Hepatocyte (in vitro differentiated cells): ENCODE measurements at regions not wholly inside any gene's neighbourhood (a gene's known extent, or its start where the extent isn't known, plus 50 kb on each side); places are given as distances from the start of the nearest gene placed in this dataset.

ENCODE experiments used
- DNase-seq: peaks from one replicate; pipeline ENCODE4 v3.0.0-alpha.2; 2016; ENCODE audit warnings: low spot score
- H2AFZ ChIP-seq: fragments of 200-600 bp; sonication (generic); 2 replicates; pipeline ENCODE4 v1.6.0; 2016; ENCODE audit warnings: antibody characterized with exemption, mild to moderate bottlenecking
- H3K27ac ChIP-seq: fragments of 200-600 bp; sonication (generic); 2 replicates; pipeline ENCODE4 v1.5.1; 2016; ENCODE audit warnings: mild to moderate bottlenecking
- H3K27me3 ChIP-seq: fragments of 200-600 bp; sonication (generic); 2 replicates; pipeline ENCODE4 v1.6.1; 2016
- H3K36me3 ChIP-seq: fragments of 200-600 bp; sonication (generic); replicated peaks from 2 replicates; pipeline ENCODE4 v1.5.1; 2016; ENCODE audit warnings: low read depth; ENCODE audit not compliant: insufficient read depth
- H3K4me1 ChIP-seq: fragments of 200-600 bp; sonication (generic); 2 replicates; pipeline ENCODE4 v1.5.1; 2016; ENCODE audit warnings: mild to moderate bottlenecking, moderate library complexity; ENCODE audit not compliant: insufficient read depth
- H3K4me2 ChIP-seq: fragments of 200-600 bp; sonication (generic); 2 replicates; pipeline ENCODE4 v1.6.0; 2016
- H3K4me3 ChIP-seq: fragments of 200-600 bp; sonication (generic); 2 replicates; pipeline ENCODE4 v1.5.1; 2016; ENCODE audit warnings: mild to moderate bottlenecking
- H3K79me2 ChIP-seq: fragments of 200-600 bp; sonication (generic); 2 replicates; pipeline ENCODE4 v1.6.0; 2017; ENCODE audit warnings: mild to moderate bottlenecking
- H3K9me2 ChIP-seq: fragments of 200-600 bp; sonication (generic); replicated peaks from 2 replicates; pipeline ENCODE4 v1.6.0; 2017; ENCODE audit warnings: mild to moderate bottlenecking; ENCODE audit not compliant: insufficient read depth
- H3K9me3 ChIP-seq: fragments of 200-600 bp; sonication (generic); 2 replicates; pipeline ENCODE4 v1.5.1; 2016; ENCODE audit warnings: low read depth, mild to moderate bottlenecking
- H4K20me1 ChIP-seq: fragments of 200-600 bp; sonication (generic); 2 replicates; pipeline ENCODE4 v1.6.0; 2016; ENCODE audit warnings: mild to moderate bottlenecking; ENCODE audit not compliant: insufficient read depth, poor library complexity, severe bottlenecking
- CTCF ChIP-seq: fragments of 200-600 bp; sonication (generic); IDR thresholded peaks from 2 replicates; pipeline ENCODE4 v1.5.1; 2016; ENCODE audit warnings: antibody characterized with exemption, mild to moderate bottlenecking; ENCODE audit not compliant: poor library complexity
- EZH2 ChIP-seq: fragments of 200-600 bp; sonication (generic); IDR thresholded peaks from 2 replicates; pipeline ENCODE4 v1.6.1; 2016; ENCODE audit warnings: antibody characterized with exemption, mild to moderate bottlenecking, borderline replicate concordance
- EZH2phosphoT487 ChIP-seq: fragments of 200-600 bp; sonication (generic); IDR thresholded peaks from one replicate; pipeline ENCODE4 v1.6.1; 2018; ENCODE audit warnings: antibody characterized with exemption, mild to moderate bottlenecking, low read depth, moderate library complexity; ENCODE audit not compliant: unreplicated experiment, severe bottlenecking
- WGBS: methylation state at CpG from one replicate; pipeline ENCODE4 v1.1.6; 2016; ENCODE audit warnings: low lambda C conversion rate; ENCODE audit errors: missing lambda C conversion rate; 5-methylcytosine and 5-hydroxymethylcytosine counted together

GRCh38 chr9:96152550-96152949 is 149.4 kb downstream of the HSD17B3 start:
- H3K27me3 ChIP-seq, result no peaks in the 10 kb centered on the region
- no peak for DNase-seq
- H3K27ac ChIP-seq, result no peak overlapping the region
- H3K4me1 ChIP-seq, result peaks cover 18% of the 10 kb centered on the region
- H3K36me3 ChIP-seq, result no peaks in the 10 kb centered on the region
- no peaks in the 10 kb centered on the region for H3K9me2 ChIP-seq
- WGBS, result 88% methylated on average over 2 of the region's 2 CpGs
- no peaks in the 10 kb centered on the region for H3K79me2 ChIP-seq
- H2AFZ ChIP-seq, result no peak overlapping the region
- H4K20me1 ChIP-seq, result no peaks in the 10 kb centered on the region
- no peak for TF ChIP-seq EZH2phosphoT487
- TF ChIP-seq EZH2, result no peak
- TF ChIP-seq CTCF, result no peak
- no peak overlapping the region for H3K4me2 ChIP-seq
- no peak overlapping the region for H3K4me3 ChIP-seq
- no peaks in the 10 kb centered on the region for H3K9me3 ChIP-seq

- H3K4me3 ChIP-seq, result no peak overlapping the region
- TF ChIP-seq CTCF (no peak), EZH2phosphoT487 (no peak), EZH2 (no peak)
- H4K20me1 ChIP-seq, result no peaks in the 10 kb centered on the region
- H3K27ac ChIP-seq, result no peak overlapping the region
- no peaks in the 10 kb centered on the region for H3K36me3 ChIP-seq
- peaks cover 5% of the 10 kb centered on the region for H3K4me1 ChIP-seq
- H3K9me3 ChIP-seq, result no peaks in the 10 kb centered on the region
- H3K27me3 ChIP-seq, result no peaks in the 10 kb centered on the region
- H2AFZ ChIP-seq, result no peak overlapping the region
- WGBS, result 83% methylated on average over 11 of the region's 11 CpGs
- no peak for DNase-seq
- H3K79me2 ChIP-seq, result no peaks in the 10 kb centered on the region
- no peak overlapping the region for H3K4me2 ChIP-seq
- no peaks in the 10 kb centered on the region for H3K9me2 ChIP-seq
Observed at GRCh38 chr9:96150324-96151227, 151.4 kb downstream of the HSD17B3 start.

- Histone ChIP-seq H3K27ac (peak overlapping the region; percentile 51), H3K9me2 (no peaks in the 10 kb centered on the region), H3K4me2 (no peak overlapping the region), H3K4me1 (peaks cover 5% of the 10 kb centered on the region), H3K79me2 (no peaks in the 10 kb centered on the region), H4K20me1 (no peaks in the 10 kb centered on the region), H3K9me3 (no peaks in the 10 kb centered on the region), H3K36me3 (no peaks in the 10 kb centered on the region), H2AFZ (no peak overlapping the region), H3K27me3 (no peaks in the 10 kb centered on the region), H3K4me3 (no peak overlapping the region)
- DNase-seq, result no peak
- TF ChIP-seq CTCF (no peak), EZH2phosphoT487 (no peak), EZH2 (no peak)
- 89% methylated on average over 13 of the region's 13 CpGs for WGBS
Observed at GRCh38 chr9:96149533-96150280, 152.3 kb downstream of the HSD17B3 start.
